Endothelial cell (in vitro differentiated cells): ENCODE measurements at regions not wholly inside any gene's neighbourhood (a gene's known extent, or its start where the extent isn't known, plus 50 kb on each side); places are given as distances from the start of the nearest gene placed in this dataset.

ENCODE experiments used
- DNase-seq: peaks from one replicate; pipeline ENCODE4 v3.0.0; 2021; ENCODE audit warnings: low spot score
- H3K27ac Mint-ChIP-seq: one replicate; pipeline ENCODE4 v1.8.0; 2021; ENCODE audit warnings: mixed read lengths, inconsistent platforms; ENCODE audit not compliant: unreplicated experiment
- H3K27me3 Mint-ChIP-seq: one replicate; pipeline ENCODE4 v1.8.0; 2021; ENCODE audit warnings: mild to moderate bottlenecking, moderate library complexity, mixed read lengths, inconsistent platforms; ENCODE audit not compliant: unreplicated experiment
- H3K36me3 Mint-ChIP-seq: one replicate; pipeline ENCODE4 v1.8.0; 2021; ENCODE audit warnings: mild to moderate bottlenecking, low read depth, mixed read lengths, inconsistent platforms; ENCODE audit not compliant: unreplicated experiment
- H3K4me1 Mint-ChIP-seq: one replicate; pipeline ENCODE4 v1.8.0; 2021; ENCODE audit warnings: mild to moderate bottlenecking, mixed read lengths, inconsistent platforms; ENCODE audit not compliant: unreplicated experiment
- H3K4me3 Mint-ChIP-seq: one replicate; pipeline ENCODE4 v1.8.0; 2021; ENCODE audit warnings: mild to moderate bottlenecking, mixed read lengths, inconsistent platforms; ENCODE audit not compliant: unreplicated experiment
- H3K9me3 Mint-ChIP-seq: one replicate; pipeline ENCODE4 v1.8.0; 2021; ENCODE audit warnings: mixed read lengths, inconsistent platforms; ENCODE audit not compliant: unreplicated experiment
- CTCF ChIP-seq: fragments of 200-600 bp; sonication (generic); IDR thresholded peaks from one replicate; pipeline ENCODE4 v1.5.0; 2021; ENCODE audit warnings: antibody characterized with exemption; ENCODE audit not compliant: unreplicated experiment

GRCh38 chr9:118990949-118991348, 378.3 kb downstream of the BRINP1 start:
- Mint-ChIP-seq H3K27ac (no peak overlapping the region), H3K4me3 (no peak overlapping the region), H3K9me3 (no peaks in the 10 kb centered on the region), H3K36me3 (no peaks in the 10 kb centered on the region), H3K27me3 (peaks cover 4% of the 10 kb centered on the region), H3K4me1 (peaks cover 20% of the 10 kb centered on the region)
- no peak for DNase-seq
- no peak for TF ChIP-seq CTCF

- no peak overlapping the region for H3K4me3 Mint-ChIP-seq
- H3K36me3 Mint-ChIP-seq: no peaks in the 10 kb centered on the region
- no peak for DNase-seq
- TF ChIP-seq CTCF: no peak
- H3K27ac Mint-ChIP-seq: no peak overlapping the region
- peaks cover 4% of the 10 kb centered on the region for H3K27me3 Mint-ChIP-seq
- no peaks in the 10 kb centered on the region for H3K9me3 Mint-ChIP-seq
- peaks cover 20% of the 10 kb centered on the region for H3K4me1 Mint-ChIP-seq
Measured at GRCh38 chr9:118991366-118992285, 377.6 kb downstream of the BRINP1 start.

GRCh38 chr9:118992813-118993794, 376.1 kb downstream of the BRINP1 start:
- no peak for TF ChIP-seq CTCF
- Mint-ChIP-seq H3K4me3 (no peak overlapping the region), H3K4me1 (peaks cover 13% of the 10 kb centered on the region), H3K9me3 (no peaks in the 10 kb centered on the region), H3K27ac (no peak overlapping the region), H3K27me3 (peaks cover 4% of the 10 kb centered on the region), H3K36me3 (no peaks in the 10 kb centered on the region)
- no peak for DNase-seq

GRCh38 chr9:118993965-118994364, 375.3 kb downstream of the BRINP1 start:
- Mint-ChIP-seq H3K4me1 (peaks cover 12% of the 10 kb centered on the region), H3K4me3 (no peak overlapping the region), H3K27me3 (peaks cover 4% of the 10 kb centered on the region), H3K9me3 (no peaks in the 10 kb centered on the region), H3K36me3 (no peaks in the 10 kb centered on the region), H3K27ac (no peak overlapping the region)
- TF ChIP-seq CTCF: no peak
- DNase-seq: no peak
